ENCODE measurements at regions not wholly inside any gene's neighbourhood (a gene's known extent, or its start where the extent isn't known, plus 50 kb on each side); places are given as distances from the start of the nearest gene placed in this dataset.
"Not testable (repeated sequence)": the region's sequence is repeated elsewhere in the genome, so short reads cannot be mapped to it uniquely, and the experiment has no call there.

DNA sequence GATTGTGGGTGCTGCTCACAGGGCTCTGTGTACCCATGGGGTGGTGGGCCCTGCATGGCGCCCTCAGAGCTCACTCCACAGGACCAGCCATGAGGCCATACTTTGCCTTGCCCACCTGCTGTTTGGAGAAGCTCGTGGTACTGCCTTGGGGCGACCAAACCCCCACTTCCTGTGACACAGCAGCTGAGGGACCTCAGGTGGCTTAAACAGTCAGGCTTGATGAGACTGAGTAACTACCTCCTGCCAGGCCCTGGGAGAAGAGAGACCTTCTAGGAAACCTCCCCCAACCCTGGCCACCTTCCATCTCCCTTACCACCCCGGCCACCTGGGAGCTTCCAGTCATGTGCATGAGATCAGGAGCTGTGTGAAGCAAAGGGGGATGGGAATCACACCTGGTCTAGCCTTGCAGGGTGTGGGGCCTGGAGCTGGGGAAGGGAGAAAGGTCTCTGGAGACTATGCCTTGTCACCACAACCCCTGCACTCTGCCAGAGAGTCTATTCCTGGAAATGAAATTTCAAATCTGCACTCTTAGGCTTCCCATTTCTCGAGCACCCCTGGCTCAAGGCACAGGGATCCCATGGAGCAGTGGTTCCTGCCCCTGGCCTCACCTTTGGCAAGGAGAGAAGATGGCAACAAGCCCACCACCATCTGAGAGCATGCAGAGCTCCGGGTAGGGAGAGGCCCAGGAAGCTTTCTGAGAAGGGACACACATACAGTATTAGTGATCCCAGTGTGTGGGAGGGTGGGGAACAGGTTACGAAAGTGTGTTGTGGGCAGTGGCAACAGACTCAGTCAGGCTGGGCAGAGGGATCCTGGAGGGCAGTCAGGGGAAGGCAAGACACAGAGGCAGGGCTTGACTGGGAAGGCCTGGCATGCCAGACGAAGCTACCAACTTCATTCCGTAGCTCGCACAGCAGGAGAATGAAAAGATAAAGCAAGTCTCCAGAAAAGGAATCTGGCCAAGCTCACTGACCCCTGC is 125.0 kb downstream of the URI1 start:
- Histone ChIP-seq H4K8ac (ENCODE audit: low read depth, low read length) (no peak overlapping the region), H3K4me1 (ENCODE audit: control insufficient read depth, low read depth, low read length) (no peaks in the 10 kb centered on the region), H2BK120ac (ENCODE audit: low read depth, low read length) (no peak overlapping the region), H3K18ac (ENCODE audit: low read length) (no peak overlapping the region), H2AK5ac (ENCODE audit: low read length) (no peak overlapping the region), H3K36me3 (ENCODE audit: control insufficient read depth, insufficient read depth, low read length) (no peaks in the 10 kb centered on the region), H3K79me1 (ENCODE audit: low read length) (no peaks in the 10 kb centered on the region), H3K4me3 (ENCODE audit: low read length) (no peak overlapping the region), H3K27me3 (ENCODE audit: insufficient read depth, low read length, poor library complexity) (no peaks in the 10 kb centered on the region), H3K56ac (ENCODE audit: low read length) (no peak overlapping the region), H3K9ac (ENCODE audit: low read length) (no peak overlapping the region), H3K4me2 (ENCODE audit: low read length) (no peak overlapping the region), H4K5ac (ENCODE audit: low read length) (no peak overlapping the region), H3K27ac (ENCODE audit: low read depth, low read length) (no peak overlapping the region), H3K23ac (ENCODE audit: low read length) (no peak overlapping the region), H3K4ac (ENCODE audit: low read depth, low read length) (no peak overlapping the region), H2BK5ac (ENCODE audit: low read length) (no peak overlapping the region), H3K79me2 (ENCODE audit: control insufficient read depth, insufficient read depth, low read length) (no peaks in the 10 kb centered on the region), H2BK15ac (replicated peaks; ENCODE audit: low read depth) (no peak overlapping the region)
- no peak for DNase-seq
- no CpG with 5 or more reads among the region's 10 CpGs for WGBS (ENCODE audit: extremely low coverage, insufficient coverage, low lambda C conversion rate)

- not testable (repeated sequence) for H3K18ac ChIP-seq (ENCODE audit: low read length)
Measured at GRCh38 chr19:30067956-30068506, 126.0 kb downstream of the URI1 start.

DNA sequence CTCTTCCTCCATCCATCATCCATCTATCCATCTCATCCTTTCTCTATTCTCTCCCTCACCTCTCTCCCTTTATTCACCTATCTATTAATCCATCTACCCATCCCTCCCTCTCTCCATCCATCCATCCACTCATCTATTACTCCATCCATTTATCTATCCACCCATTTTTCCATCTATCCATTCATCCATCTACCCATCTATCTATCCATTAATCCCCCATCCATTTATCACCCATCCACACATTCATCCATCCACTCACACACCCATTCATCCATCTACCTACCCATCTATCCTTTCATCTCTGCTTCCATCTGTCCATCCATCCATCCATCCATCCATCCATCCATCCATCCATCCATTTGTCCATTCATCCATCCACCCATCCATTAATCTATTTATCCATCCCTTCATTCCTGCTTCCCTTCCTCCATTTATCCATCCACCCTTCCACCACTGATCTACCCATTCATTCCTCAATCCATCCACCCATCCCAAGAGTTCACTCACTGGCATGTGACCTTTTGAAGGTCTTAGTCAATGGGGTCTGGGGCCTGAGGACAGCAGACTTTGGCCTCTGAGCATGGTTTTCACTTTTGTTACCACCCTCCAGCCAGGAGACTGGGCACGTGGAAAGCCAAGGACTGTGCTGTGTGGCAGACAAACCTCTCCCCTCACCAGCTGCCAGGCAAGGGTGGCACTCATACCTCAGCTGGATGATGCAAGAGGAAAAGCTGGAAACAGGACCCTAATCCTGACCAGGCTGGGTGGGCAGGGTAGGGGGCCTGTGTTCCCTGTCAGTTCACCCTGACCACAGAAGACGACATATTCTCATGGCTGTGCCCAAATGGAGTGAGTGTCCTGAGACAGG is 126.7 kb downstream of the URI1 start:
- H3K79me2 ChIP-seq (ENCODE audit: control insufficient read depth, insufficient read depth, low read length) = no peaks in the 10 kb centered on the region

More at GRCh38 chr19:30067956-30068506, 126.0 kb downstream of the URI1 start:
- H4K5ac ChIP-seq (ENCODE audit: low read length); H3K4me1 ChIP-seq (ENCODE audit: control insufficient read depth, low read depth, low read length); H3K27me3 ChIP-seq (ENCODE audit: insufficient read depth, low read length, poor library complexity); H3K9ac ChIP-seq (ENCODE audit: low read length); H3K4me3 ChIP-seq (ENCODE audit: low read length); H3K36me3 ChIP-seq (ENCODE audit: control insufficient read depth, insufficient read depth, low read length); H2BK15ac ChIP-seq (replicated peaks; ENCODE audit: low read depth); H2AK5ac ChIP-seq (ENCODE audit: low read length); H3K4ac ChIP-seq (ENCODE audit: low read depth, low read length); H3K79me2 ChIP-seq (ENCODE audit: control insufficient read depth, insufficient read depth, low read length); H3K79me1 ChIP-seq (ENCODE audit: low read length); H3K23ac ChIP-seq (ENCODE audit: low read length); H3K56ac ChIP-seq (ENCODE audit: low read length); H2BK120ac ChIP-seq (ENCODE audit: low read depth, low read length); H4K8ac ChIP-seq (ENCODE audit: low read depth, low read length); H3K4me2 ChIP-seq (ENCODE audit: low read length); H2BK5ac ChIP-seq (ENCODE audit: low read length); H3K27ac ChIP-seq (ENCODE audit: low read depth, low read length); DNase-seq: not testable (repeated sequence)
- 90% methylated on average over 2 of the region's 2 CpGs for WGBS (ENCODE audit: extremely low coverage, insufficient coverage, low lambda C conversion rate)

DNA sequence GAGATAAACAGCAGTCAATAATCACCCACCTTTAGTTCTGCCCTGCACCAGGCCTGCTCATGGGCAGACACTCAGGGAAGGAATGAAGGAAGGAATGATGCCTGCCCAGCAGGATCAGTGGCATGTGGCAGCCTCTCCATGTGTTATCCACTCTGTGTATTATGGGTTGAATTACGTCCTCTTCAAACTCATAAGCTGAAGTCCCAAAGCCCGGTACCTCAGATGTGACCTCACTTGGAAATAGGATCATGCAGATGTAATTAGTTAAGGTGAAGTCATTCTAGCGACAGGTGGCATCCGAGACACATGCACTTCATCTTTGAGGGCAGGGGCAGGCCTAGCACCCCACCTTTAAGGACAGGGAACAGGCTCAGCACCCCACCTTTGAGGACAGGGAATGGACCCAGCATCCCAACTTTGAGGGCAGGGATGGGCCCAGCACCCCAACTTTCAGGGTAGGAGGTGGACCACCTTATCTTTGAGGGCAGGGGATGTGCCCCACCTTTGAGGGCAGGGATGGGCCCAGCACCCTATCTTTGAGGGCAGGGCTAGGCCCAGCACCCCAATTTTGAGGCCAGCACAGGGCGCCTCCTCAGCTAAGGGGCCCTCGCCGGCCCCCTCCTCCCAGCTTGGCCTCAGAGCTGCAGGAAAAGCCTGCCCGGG is 127.6 kb downstream of the URI1 start:
- Histone ChIP-seq H3K27me3 (ENCODE audit: insufficient read depth, low read length, poor library complexity) (no peaks in the 10 kb centered on the region), H3K18ac (ENCODE audit: low read length) (no peak overlapping the region), H2BK15ac (replicated peaks; ENCODE audit: low read depth) (no peak overlapping the region), H3K27ac (ENCODE audit: low read depth, low read length) (no peak overlapping the region), H2AK5ac (ENCODE audit: low read length) (no peak overlapping the region), H3K23ac (ENCODE audit: low read length) (no peak overlapping the region), H3K4me2 (ENCODE audit: low read length) (no peak overlapping the region), H4K5ac (ENCODE audit: low read length) (no peak overlapping the region), H3K9ac (ENCODE audit: low read length) (no peak overlapping the region), H3K4ac (ENCODE audit: low read depth, low read length) (no peak overlapping the region), H2BK120ac (ENCODE audit: low read depth, low read length) (no peak overlapping the region), H3K36me3 (ENCODE audit: control insufficient read depth, insufficient read depth, low read length) (no peaks in the 10 kb centered on the region), H3K56ac (ENCODE audit: low read length) (no peak overlapping the region), H3K4me1 (ENCODE audit: control insufficient read depth, low read depth, low read length) (no peaks in the 10 kb centered on the region), H4K8ac (ENCODE audit: low read depth, low read length) (no peak overlapping the region), H3K4me3 (ENCODE audit: low read length) (no peak overlapping the region), H3K79me2 (ENCODE audit: control insufficient read depth, insufficient read depth, low read length) (no peaks in the 10 kb centered on the region), H3K79me1 (ENCODE audit: low read length) (no peaks in the 10 kb centered on the region), H2BK5ac (ENCODE audit: low read length) (no peak overlapping the region)
- DNase-seq = no peak
- WGBS (ENCODE audit: extremely low coverage, insufficient coverage, low lambda C conversion rate) = no CpG with 5 or more reads among the region's 8 CpGs

More for the DNA sequence above, 126.7 kb downstream of the URI1 start:
- Histone ChIP-seq H3K36me3 (ENCODE audit: control insufficient read depth, insufficient read depth, low read length) (no peaks in the 10 kb centered on the region), H2BK120ac (ENCODE audit: low read depth, low read length) (no peak overlapping the region), H4K8ac (ENCODE audit: low read depth, low read length) (no peak overlapping the region), H3K23ac (ENCODE audit: low read length) (no peak overlapping the region), H4K5ac (ENCODE audit: low read length) (no peak overlapping the region), H2AK5ac (ENCODE audit: low read length) (no peak overlapping the region), H3K4me2 (ENCODE audit: low read length) (no peak overlapping the region), H3K79me1 (ENCODE audit: low read length) (no peaks in the 10 kb centered on the region), H3K4ac (ENCODE audit: low read depth, low read length) (no peak overlapping the region), H3K27ac (ENCODE audit: low read depth, low read length) (no peak overlapping the region), H3K4me3 (ENCODE audit: low read length) (no peak overlapping the region), H3K56ac (ENCODE audit: low read length) (no peak overlapping the region), H3K18ac (ENCODE audit: low read length) (no peak overlapping the region), H3K9ac (ENCODE audit: low read length) (no peak overlapping the region), H2BK15ac (replicated peaks; ENCODE audit: low read depth) (no peak overlapping the region), H3K4me1 (ENCODE audit: control insufficient read depth, low read depth, low read length) (no peaks in the 10 kb centered on the region), H3K27me3 (ENCODE audit: insufficient read depth, low read length, poor library complexity) (no peaks in the 10 kb centered on the region), H2BK5ac (ENCODE audit: low read length) (no peak overlapping the region)
- WGBS (ENCODE audit: extremely low coverage, insufficient coverage, low lambda C conversion rate) = no CpG with 5 or more reads among the region's 2 CpGs
- DNase-seq = no peak

DNA sequence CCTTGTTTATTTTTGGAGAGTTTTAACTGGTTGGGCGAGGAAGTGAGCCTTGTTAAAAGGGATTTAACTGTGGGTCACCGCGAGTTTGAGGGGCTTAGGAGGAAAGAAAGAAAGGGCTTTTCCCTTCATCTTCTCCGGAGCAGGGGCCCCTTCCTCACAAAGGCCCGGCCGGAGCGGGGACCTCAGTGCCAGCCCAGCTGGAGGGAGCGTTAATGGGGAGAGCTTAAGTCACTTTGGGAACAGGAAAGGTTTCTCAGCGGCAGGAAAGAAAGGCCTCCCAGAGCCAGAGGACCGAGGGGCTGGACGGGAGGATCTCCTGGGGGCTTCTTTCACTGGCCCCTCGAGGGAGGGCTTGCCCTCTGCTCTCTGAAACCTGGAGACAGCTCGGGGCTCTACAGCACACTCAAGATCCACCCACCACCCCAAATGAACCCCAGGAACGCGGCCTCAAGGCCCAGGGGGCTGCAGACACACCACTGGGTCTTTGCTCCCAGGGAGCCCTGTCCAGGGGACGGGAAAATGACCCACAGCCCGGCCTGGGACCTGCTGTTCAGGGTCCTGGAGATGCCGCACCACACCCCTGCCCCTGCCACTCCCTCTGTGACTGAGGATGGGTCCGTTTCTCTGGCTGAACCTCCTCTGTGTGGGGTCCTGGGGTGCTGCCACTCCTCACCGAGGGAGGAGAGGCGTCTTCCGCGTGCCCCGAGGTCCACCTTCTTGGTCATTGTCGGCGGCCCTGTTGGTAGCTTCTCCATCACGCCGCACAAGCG is 128.3 kb downstream of the URI1 start:
- no peak overlapping the region for H3K4ac ChIP-seq (ENCODE audit: low read depth, low read length)
- no peaks in the 10 kb centered on the region for H3K36me3 ChIP-seq (ENCODE audit: control insufficient read depth, insufficient read depth, low read length)
- H3K4me1 ChIP-seq (ENCODE audit: control insufficient read depth, low read depth, low read length) = no peaks in the 10 kb centered on the region
- no peak overlapping the region for H2BK5ac ChIP-seq (ENCODE audit: low read length)
- H3K79me2 ChIP-seq (ENCODE audit: control insufficient read depth, insufficient read depth, low read length) = no peaks in the 10 kb centered on the region
- H3K56ac ChIP-seq (ENCODE audit: low read length) = no peak overlapping the region
- H2AK5ac ChIP-seq (ENCODE audit: low read length) = no peak overlapping the region
- H3K79me1 ChIP-seq (ENCODE audit: low read length) = no peaks in the 10 kb centered on the region
- H3K4me3 ChIP-seq (ENCODE audit: low read length) = no peak overlapping the region
- no peak for DNase-seq
- H2BK120ac ChIP-seq (ENCODE audit: low read depth, low read length) = no peak overlapping the region
- H3K4me2 ChIP-seq (ENCODE audit: low read length) = no peak overlapping the region
- no peaks in the 10 kb centered on the region for H3K27me3 ChIP-seq (ENCODE audit: insufficient read depth, low read length, poor library complexity)
- WGBS (ENCODE audit: extremely low coverage, insufficient coverage, low lambda C conversion rate) = no CpG with 5 or more reads among the region's 29 CpGs
- no peak overlapping the region for H3K18ac ChIP-seq (ENCODE audit: low read length)
- no peak overlapping the region for H4K5ac ChIP-seq (ENCODE audit: low read length)
- H4K8ac ChIP-seq (ENCODE audit: low read depth, low read length) = no peak overlapping the region
- H3K27ac ChIP-seq (ENCODE audit: low read depth, low read length) = peak overlapping the region; percentile 4
- H3K23ac ChIP-seq (ENCODE audit: low read length) = no peak overlapping the region
- H3K9ac ChIP-seq (ENCODE audit: low read length) = no peak overlapping the region
- no peak overlapping the region for H2BK15ac ChIP-seq (replicated peaks; ENCODE audit: low read depth)

Data from mesendoderm (in vitro differentiated cells).